PC-3 (cell line): ENCODE measurements at regions not wholly inside any gene's neighbourhood (a gene's known extent, or its start where the extent isn't known, plus 50 kb on each side); places are given as distances from the start of the nearest gene placed in this dataset.

Experiments used
- EZH2 ChIP-seq: fragments of 300-600 bp; sonication (generic); IDR thresholded peaks from one replicate; pipeline ENCODE4 v1.6.1; 2017; ENCODE audit warnings: antibody characterized with exemption, mild to moderate bottlenecking, low read length; ENCODE audit not compliant: unreplicated experiment
- TF ChIP-seq, protein P1 (sequence below): fragments of 300-600 bp; sonication (generic); conservative IDR thresholded peaks from 2 replicates; pipeline ENCODE4 v1.5.1; 2017; ENCODE audit warnings: antibody characterized with exemption, low read depth, mild to moderate bottlenecking, low read length

DNA sequence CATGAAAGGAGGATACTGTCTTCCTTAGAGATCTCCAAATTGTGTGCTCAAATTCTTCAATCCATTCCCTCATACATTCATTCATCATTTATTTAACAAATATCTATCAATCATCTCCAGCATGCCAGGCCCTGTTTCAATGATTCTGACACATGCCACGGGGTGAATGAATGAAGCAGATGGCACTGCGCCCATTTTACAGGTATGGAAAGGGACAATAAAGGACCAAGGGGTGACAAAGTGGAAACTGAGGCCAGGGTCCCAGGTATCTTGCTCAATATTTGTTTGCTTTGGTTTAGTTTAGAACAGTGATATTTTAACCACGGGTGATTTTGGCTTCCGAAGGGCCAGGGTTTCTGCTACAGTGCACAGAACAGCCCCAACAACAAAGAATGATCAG, 321.6 kb upstream of the RUNX1 start:
- no peak for TF ChIP-seq EZH2
- TF ChIP-seq, protein P1, sequence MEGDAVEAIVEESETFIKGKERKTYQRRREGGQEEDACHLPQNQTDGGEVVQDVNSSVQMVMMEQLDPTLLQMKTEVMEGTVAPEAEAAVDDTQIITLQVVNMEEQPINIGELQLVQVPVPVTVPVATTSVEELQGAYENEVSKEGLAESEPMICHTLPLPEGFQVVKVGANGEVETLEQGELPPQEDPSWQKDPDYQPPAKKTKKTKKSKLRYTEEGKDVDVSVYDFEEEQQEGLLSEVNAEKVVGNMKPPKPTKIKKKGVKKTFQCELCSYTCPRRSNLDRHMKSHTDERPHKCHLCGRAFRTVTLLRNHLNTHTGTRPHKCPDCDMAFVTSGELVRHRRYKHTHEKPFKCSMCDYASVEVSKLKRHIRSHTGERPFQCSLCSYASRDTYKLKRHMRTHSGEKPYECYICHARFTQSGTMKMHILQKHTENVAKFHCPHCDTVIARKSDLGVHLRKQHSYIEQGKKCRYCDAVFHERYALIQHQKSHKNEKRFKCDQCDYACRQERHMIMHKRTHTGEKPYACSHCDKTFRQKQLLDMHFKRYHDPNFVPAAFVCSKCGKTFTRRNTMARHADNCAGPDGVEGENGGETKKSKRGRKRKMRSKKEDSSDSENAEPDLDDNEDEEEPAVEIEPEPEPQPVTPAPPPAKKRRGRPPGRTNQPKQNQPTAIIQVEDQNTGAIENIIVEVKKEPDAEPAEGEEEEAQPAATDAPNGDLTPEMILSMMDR: no peak
